Stimulated activated naive CD8-positive, alpha-beta T cell treated with anti-CD3 and anti-CD28 coated beads, Interleukin-15, Interleukin-2, amounts not matched to agents 100 ng/mL and 50 ng/mL, for 24 hours (primary cell): ENCODE measurements at regions not wholly inside any gene's neighbourhood (a gene's known extent, or its start where the extent isn't known, plus 50 kb on each side); places are given as distances from the start of the nearest gene placed in this dataset.
"Not testable (repeated sequence)": the region's sequence is repeated elsewhere in the genome, so short reads cannot be mapped to it uniquely, and the experiment has no call there.

Source experiments
- H3K27ac Mint-ChIP-seq: one replicate; pipeline ENCODE4 v1.8.0; 2021; ENCODE audit warnings: mild to moderate bottlenecking, mixed read lengths
- H3K27me3 Mint-ChIP-seq: one replicate; pipeline ENCODE4 v1.8.0; 2021; ENCODE audit warnings: mixed read lengths
- H3K36me3 Mint-ChIP-seq: one replicate; pipeline ENCODE4 v1.8.0; 2021; ENCODE audit warnings: low read depth, mixed read lengths
- H3K4me1 Mint-ChIP-seq: one replicate; pipeline ENCODE4 v1.8.0; 2021; ENCODE audit warnings: low read depth, mixed read lengths
- H3K4me3 Mint-ChIP-seq: one replicate; pipeline ENCODE4 v1.8.0; 2021; ENCODE audit warnings: mild to moderate bottlenecking, mixed read lengths
- H3K9me3 Mint-ChIP-seq: one replicate; pipeline ENCODE4 v1.8.0; 2021; ENCODE audit warnings: mixed read lengths

DNA sequence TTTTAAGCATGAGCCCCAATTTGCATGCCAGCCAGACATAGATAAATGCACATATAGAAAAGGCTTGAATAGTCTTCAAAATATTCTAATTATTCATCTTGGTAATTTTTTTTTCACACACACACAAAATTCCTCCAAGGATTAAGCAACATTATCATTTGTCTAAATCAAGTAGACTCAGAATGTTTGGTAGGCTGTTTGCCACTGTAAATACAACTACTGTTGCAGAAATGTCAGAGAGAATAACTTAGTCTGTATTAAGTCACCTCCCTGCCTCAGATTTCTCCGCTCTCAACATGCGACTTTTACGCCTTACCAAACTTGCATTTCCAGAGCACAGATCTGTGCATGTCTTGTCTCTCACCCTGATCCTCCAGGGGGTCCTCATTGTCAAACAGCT lies 265.6 kb upstream of the C9orf72 start:
- Mint-ChIP-seq H3K27me3 (peaks cover 19% of the 10 kb centered on the region), H3K36me3 (no peaks in the 10 kb centered on the region), H3K9me3 (no peaks in the 10 kb centered on the region), H3K4me3 (no peak overlapping the region), H3K4me1 (no peaks in the 10 kb centered on the region), H3K27ac (no peak overlapping the region)

DNA sequence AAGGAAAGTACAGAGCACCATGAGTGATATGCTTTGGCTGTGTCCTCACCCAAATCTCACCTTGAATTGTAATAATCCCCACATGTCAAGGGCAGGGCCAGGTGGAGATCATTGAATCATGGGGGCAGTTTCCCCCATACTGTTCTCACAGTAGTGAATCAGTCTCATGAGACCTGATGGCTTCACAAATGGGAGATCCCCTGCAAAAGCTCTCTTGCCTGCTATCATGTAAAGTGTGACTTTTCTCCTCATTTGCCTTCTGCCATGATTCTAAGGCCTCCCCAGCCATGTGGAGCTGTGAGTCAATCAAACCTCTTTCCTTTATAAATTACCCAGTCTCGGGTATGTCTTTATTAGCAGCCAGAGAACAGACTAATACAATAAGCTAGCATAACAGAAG lies 266.5 kb upstream of the C9orf72 start:
- not testable (repeated sequence) for H3K9me3 Mint-ChIP-seq, H3K36me3 Mint-ChIP-seq, H3K27ac Mint-ChIP-seq, H3K4me1 Mint-ChIP-seq, H3K4me3 Mint-ChIP-seq
- H3K27me3 Mint-ChIP-seq: peaks cover 11% of the 10 kb centered on the region

GRCh38 chr9:27844797-27845196 lies 271.5 kb upstream of the C9orf72 start:
- H3K4me1 Mint-ChIP-seq: no peaks in the 10 kb centered on the region
- no peak overlapping the region for H3K4me3 Mint-ChIP-seq
- H3K36me3 Mint-ChIP-seq: no peaks in the 10 kb centered on the region
- H3K9me3 Mint-ChIP-seq: peaks cover 3% of the 10 kb centered on the region
- no peak overlapping the region for H3K27ac Mint-ChIP-seq
- H3K27me3 Mint-ChIP-seq: peaks cover 4% of the 10 kb centered on the region

DNA sequence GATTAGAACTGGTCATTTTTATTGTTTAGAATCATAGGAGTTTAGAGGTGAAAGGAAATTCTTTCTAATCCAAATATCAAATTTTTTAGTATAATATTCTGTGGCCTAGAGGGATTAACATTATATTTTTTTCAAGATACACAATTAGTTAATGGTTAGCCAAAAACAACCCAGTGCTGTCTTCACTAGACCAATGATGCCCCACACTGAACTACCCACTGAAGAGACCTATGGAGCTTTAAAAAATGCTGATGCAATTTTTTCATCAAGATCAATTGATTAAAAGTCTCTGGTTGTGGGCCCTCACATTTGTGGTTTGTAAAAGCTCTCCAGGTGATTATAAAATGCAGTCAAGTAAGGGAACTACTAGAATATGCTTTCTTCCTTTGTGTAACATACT lies 274.1 kb upstream of the C9orf72 start:
- Mint-ChIP-seq H3K27ac (no peak overlapping the region), H3K36me3 (no peaks in the 10 kb centered on the region), H3K9me3 (peaks cover 3% of the 10 kb centered on the region), H3K27me3 (no peaks in the 10 kb centered on the region), H3K4me3 (no peak overlapping the region), H3K4me1 (no peaks in the 10 kb centered on the region)

GRCh38 chr9:27847818-27848217 lies 274.5 kb upstream of the C9orf72 start:
- H3K36me3 Mint-ChIP-seq: no peaks in the 10 kb centered on the region
- H3K4me1 Mint-ChIP-seq: no peaks in the 10 kb centered on the region
- H3K4me3 Mint-ChIP-seq: no peak overlapping the region
- no peak overlapping the region for H3K27ac Mint-ChIP-seq
- no peaks in the 10 kb centered on the region for H3K27me3 Mint-ChIP-seq
- peaks cover 3% of the 10 kb centered on the region for H3K9me3 Mint-ChIP-seq

- H3K9me3 Mint-ChIP-seq: peaks cover 3% of the 10 kb centered on the region
- no peaks in the 10 kb centered on the region for H3K4me1 Mint-ChIP-seq
- H3K27ac Mint-ChIP-seq: no peak overlapping the region
- no peaks in the 10 kb centered on the region for H3K27me3 Mint-ChIP-seq
- H3K36me3 Mint-ChIP-seq: no peaks in the 10 kb centered on the region
- no peak overlapping the region for H3K4me3 Mint-ChIP-seq
Measured at GRCh38 chr9:27848315-27848714, 275.0 kb upstream of the C9orf72 start.

DNA sequence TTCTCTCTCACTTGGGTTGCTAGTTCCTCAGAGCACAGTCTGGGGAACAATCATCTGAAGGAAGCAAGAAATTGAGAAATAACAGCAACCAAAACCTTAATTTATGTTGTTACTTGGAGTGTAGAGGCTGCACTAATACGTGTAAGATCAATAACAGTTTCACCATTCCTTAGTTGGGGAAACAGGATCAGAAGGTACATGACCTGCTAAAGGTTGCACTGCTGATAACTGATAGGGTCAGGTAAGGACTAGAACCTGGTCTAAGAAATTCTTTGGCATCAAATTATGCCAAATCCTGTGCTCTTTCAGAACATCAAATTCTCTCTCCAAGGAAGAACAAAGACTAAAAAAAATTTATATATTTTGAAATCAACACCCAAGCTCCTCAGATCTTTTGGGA lies 278.6 kb upstream of the C9orf72 start:
- no peak overlapping the region for H3K27ac Mint-ChIP-seq
- no peaks in the 10 kb centered on the region for H3K9me3 Mint-ChIP-seq
- H3K4me1 Mint-ChIP-seq: no peaks in the 10 kb centered on the region
- no peaks in the 10 kb centered on the region for H3K36me3 Mint-ChIP-seq
- no peak overlapping the region for H3K4me3 Mint-ChIP-seq
- H3K27me3 Mint-ChIP-seq: no peaks in the 10 kb centered on the region

DNA sequence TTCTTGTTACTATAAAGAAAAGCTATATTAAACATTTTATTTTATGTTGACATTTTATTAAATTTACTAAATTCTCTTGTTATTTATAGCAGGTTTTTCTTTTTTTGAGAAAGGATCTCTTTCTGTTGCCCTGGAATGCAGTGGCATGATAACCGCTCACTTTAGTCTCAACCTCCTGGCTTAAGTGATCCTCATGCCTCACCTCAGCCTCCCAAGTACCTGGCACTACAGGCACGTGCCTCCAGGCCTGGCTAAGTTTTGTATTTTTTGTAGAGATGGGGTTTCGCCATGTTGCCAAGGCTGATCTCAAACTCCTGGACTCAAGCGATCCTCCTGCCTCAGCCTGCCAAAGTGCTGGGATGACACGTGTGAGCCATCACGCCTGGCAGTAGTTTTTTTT lies 280.2 kb upstream of the C9orf72 start:
- Mint-ChIP-seq H3K4me1 (no peaks in the 10 kb centered on the region), H3K27ac (no peak overlapping the region), H3K4me3 (no peak overlapping the region), H3K9me3 (no peaks in the 10 kb centered on the region), H3K27me3 (no peaks in the 10 kb centered on the region), H3K36me3 (no peaks in the 10 kb centered on the region)

GRCh38 chr9:27856054-27856453 lies 282.8 kb upstream of the C9orf72 start:
- Mint-ChIP-seq H3K4me1 (no peaks in the 10 kb centered on the region), H3K27me3 (peaks cover 3% of the 10 kb centered on the region), H3K36me3 (no peaks in the 10 kb centered on the region), H3K4me3 (no peak overlapping the region), H3K9me3 (no peaks in the 10 kb centered on the region), H3K27ac (no peak overlapping the region)

GRCh38 chr9:27856748-27857147 lies 283.5 kb upstream of the C9orf72 start:
- H3K27ac Mint-ChIP-seq: no peak overlapping the region
- no peaks in the 10 kb centered on the region for H3K36me3 Mint-ChIP-seq
- H3K27me3 Mint-ChIP-seq: peaks cover 8% of the 10 kb centered on the region
- H3K4me3 Mint-ChIP-seq: no peak overlapping the region
- H3K4me1 Mint-ChIP-seq: no peaks in the 10 kb centered on the region
- H3K9me3 Mint-ChIP-seq: no peaks in the 10 kb centered on the region

- no peaks in the 10 kb centered on the region for H3K4me1 Mint-ChIP-seq
- peaks cover 19% of the 10 kb centered on the region for H3K27me3 Mint-ChIP-seq
- H3K36me3 Mint-ChIP-seq: no peaks in the 10 kb centered on the region
- H3K4me3 Mint-ChIP-seq: no peak overlapping the region
- no peak overlapping the region for H3K27ac Mint-ChIP-seq
- H3K9me3 Mint-ChIP-seq: no peaks in the 10 kb centered on the region
Measured at GRCh38 chr9:27861887-27862286, 288.6 kb upstream of the C9orf72 start.

DNA sequence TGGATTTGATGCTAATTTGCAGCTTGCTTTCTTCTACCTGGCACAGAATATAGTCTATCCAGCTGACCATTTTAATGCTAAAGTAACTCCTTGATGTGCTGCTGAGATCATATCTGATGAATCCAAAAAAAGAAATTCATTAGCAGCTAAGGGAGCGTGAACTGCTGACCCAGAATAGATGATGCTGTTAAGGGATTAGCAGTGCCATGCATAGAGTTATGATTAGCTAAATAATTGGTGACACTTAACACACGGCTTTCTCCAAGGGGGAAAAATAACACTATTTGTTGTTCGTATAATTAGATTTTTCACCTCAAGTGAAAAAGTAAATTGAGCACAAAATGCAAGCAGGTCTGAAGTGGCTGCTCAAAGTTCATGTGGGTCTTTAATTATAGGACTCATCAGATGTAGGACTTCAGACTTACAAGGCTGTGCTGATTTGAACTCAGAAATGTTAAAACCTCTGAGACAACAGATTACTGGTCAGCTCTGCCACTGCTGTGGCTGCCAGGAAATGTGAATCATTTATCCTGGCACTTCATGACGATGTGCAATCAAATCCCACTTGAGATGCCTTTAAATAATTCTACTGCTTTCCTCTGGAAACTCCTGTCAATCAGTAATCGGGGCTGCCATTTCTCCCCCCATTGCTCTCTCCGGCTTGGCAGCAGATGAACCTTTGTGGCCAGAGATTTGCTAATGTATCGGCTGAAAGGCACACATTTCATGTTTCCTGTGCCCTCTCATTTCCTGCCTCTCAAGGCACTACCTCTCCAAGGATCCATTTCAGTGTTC lies 291.6 kb upstream of the C9orf72 start:
- Mint-ChIP-seq H3K27ac (no peak overlapping the region), H3K4me1 (no peaks in the 10 kb centered on the region), H3K27me3 (peaks cover 21% of the 10 kb centered on the region), H3K9me3 (no peaks in the 10 kb centered on the region), H3K4me3 (no peak overlapping the region), H3K36me3 (no peaks in the 10 kb centered on the region)

DNA sequence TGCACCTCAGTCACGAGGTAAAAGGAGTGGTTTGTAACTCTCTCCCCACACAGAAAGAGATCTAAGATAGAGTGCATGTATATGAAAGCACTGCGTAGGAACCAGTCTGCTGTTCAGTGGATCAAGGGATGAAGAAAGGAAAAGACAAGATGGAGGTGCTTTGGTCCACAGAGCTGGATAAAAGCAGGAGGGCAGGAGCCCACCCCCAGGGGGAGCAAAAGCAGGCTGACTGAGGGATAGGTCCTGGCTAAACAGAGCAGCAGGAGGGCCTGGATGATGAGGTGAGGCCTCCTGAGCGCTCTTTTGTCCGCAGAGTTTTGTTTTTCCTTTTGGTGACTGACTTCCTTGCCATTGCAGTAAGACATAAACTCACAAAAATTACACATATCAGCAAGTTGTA lies 293.5 kb upstream of the C9orf72 start:
- H3K27me3 Mint-ChIP-seq: peaks cover 15% of the 10 kb centered on the region
- H3K4me1 Mint-ChIP-seq: no peaks in the 10 kb centered on the region
- H3K4me3 Mint-ChIP-seq: no peak overlapping the region
- H3K36me3 Mint-ChIP-seq: no peaks in the 10 kb centered on the region
- H3K27ac Mint-ChIP-seq: no peak overlapping the region
- H3K9me3 Mint-ChIP-seq: no peaks in the 10 kb centered on the region

GRCh38 chr9:27870404-27870803 lies 297.1 kb upstream of the C9orf72 start:
- no peak overlapping the region for H3K4me3 Mint-ChIP-seq
- H3K4me1 Mint-ChIP-seq: no peaks in the 10 kb centered on the region
- H3K27ac Mint-ChIP-seq: no peak overlapping the region
- no peaks in the 10 kb centered on the region for H3K36me3 Mint-ChIP-seq
- H3K27me3 Mint-ChIP-seq: peaks cover 4% of the 10 kb centered on the region
- H3K9me3 Mint-ChIP-seq: peaks cover 4% of the 10 kb centered on the region

GRCh38 chr9:27880156-27880555 lies 306.9 kb upstream of the C9orf72 start:
- Mint-ChIP-seq H3K36me3 (no peaks in the 10 kb centered on the region), H3K27me3 (peaks cover 12% of the 10 kb centered on the region), H3K4me3 (no peak overlapping the region), H3K9me3 (peaks cover 8% of the 10 kb centered on the region), H3K27ac (no peak overlapping the region), H3K4me1 (no peaks in the 10 kb centered on the region)

DNA sequence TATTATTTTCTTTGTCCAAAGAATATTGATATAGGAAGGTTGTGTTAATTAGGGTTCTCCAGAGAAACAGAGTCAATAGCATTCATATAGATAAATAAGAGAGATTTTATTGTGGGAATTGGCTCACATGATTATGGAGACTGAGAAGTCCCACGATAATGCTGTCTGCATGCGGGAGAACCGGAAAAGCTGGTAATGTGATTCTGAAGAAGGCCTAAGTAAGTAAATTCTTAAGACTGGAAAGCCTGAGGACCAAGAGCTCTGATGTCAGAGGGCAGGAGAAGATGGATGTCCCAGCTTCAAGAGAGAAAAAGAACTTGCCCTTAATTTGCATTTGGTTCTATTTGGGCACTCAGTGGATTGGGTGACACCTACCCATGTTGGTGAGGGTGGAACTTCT lies 307.4 kb upstream of the C9orf72 start:
- H3K27me3 Mint-ChIP-seq: peaks cover 12% of the 10 kb centered on the region
- H3K27ac Mint-ChIP-seq: no peak overlapping the region
- H3K9me3 Mint-ChIP-seq: peaks cover 4% of the 10 kb centered on the region
- H3K36me3 Mint-ChIP-seq: no peaks in the 10 kb centered on the region
- H3K4me1 Mint-ChIP-seq: no peaks in the 10 kb centered on the region
- no peak overlapping the region for H3K4me3 Mint-ChIP-seq
